HEK293 (cell line): ENCODE measurements at regions not wholly inside any gene's neighbourhood (a gene's known extent, or its start where the extent isn't known, plus 50 kb on each side); places are given as distances from the start of the nearest gene placed in this dataset.

Experiments
- CTCF ChIA-PET: fragments of 350-600 bp; formaldehyde crosslinking; extraction: SDS; loops from one replicate; lab custom pipeline; 2021; ENCODE audit warnings: antibody characterized with exemption; lab: Yijun Ruan, JAX
- POLR2A ChIA-PET: fragments of 300-600 bp; formaldehyde crosslinking; extraction: SDS; loops from one replicate; lab custom pipeline; 2020; ENCODE audit warnings: antibody characterized with exemption, inconsistent platforms; lab: Yijun Ruan, JAX
- H3K27ac ChIP-seq: fragments of 200-500 bp; sonication (Bioruptor generic); 2 replicates; pipeline ENCODE4 v1.5.1; 2014; ENCODE audit warnings: low read depth, low read length, control low read depth, inconsistent platforms; ENCODE audit errors: extremely low read depth
- H3K36me3 ChIP-seq, 2 experiments: fragments of 200-500 bp in 1 of 2; sonication (Bioruptor generic) in 1 of 2; 1 replicate in 1 of 2; 2 replicates in 1 of 2; pipeline ENCODE4 v1.5.1; 2014 to 2017; ENCODE audit warnings: inconsistent platforms in 2 of 2, low read length in 2 of 2; ENCODE audit not compliant: control insufficient read depth in 2 of 2, insufficient read depth in 1 of 2
- H3K4me1 ChIP-seq: fragments of 200-500 bp; sonication (Bioruptor generic); 2 replicates; pipeline ENCODE4 v1.5.1; 2014; ENCODE audit warnings: mild to moderate bottlenecking, low read length, inconsistent platforms; ENCODE audit not compliant: control insufficient read depth, insufficient read depth
- H3K4me3 ChIP-seq: 2 replicates; pipeline ENCODE4 v1.5.1; 2011; ENCODE audit warnings: low read depth, mild to moderate bottlenecking, control low read depth, low read length, moderate library complexity
- H3K9me3 ChIP-seq: fragments of 200-500 bp; sonication (Bioruptor generic); 2 replicates; pipeline ENCODE4 v1.5.1; 2014; ENCODE audit warnings: low read depth, low read length, inconsistent platforms; ENCODE audit not compliant: control insufficient read depth, insufficient read depth
- GFI1B ChIP-seq: fragments of 450-650 bp; formaldehyde crosslinking; IDR thresholded peaks from 2 replicates; pipeline ENCODE4 v1.5.1; 2016; ENCODE audit warnings: missing biosample characterization, missing genetic modification characterization
- TCF7L2 ChIP-seq: IDR thresholded peaks from 2 replicates; pipeline ENCODE4 v1.6.1; 2011; ENCODE audit warnings: low read depth, mild to moderate bottlenecking, inconsistent platforms, low read length, moderate library complexity, borderline replicate concordance
- ZNF138 ChIP-seq: fragments of 450-650 bp; formaldehyde crosslinking; IDR thresholded peaks from 2 replicates; pipeline ENCODE4 v1.5.1; 2016; ENCODE audit warnings: missing biosample characterization, missing genetic modification characterization, borderline replicate concordance
- ZNF140 ChIP-seq: fragments of 450-650 bp; formaldehyde crosslinking; IDR thresholded peaks from 2 replicates; pipeline ENCODE4 v1.5.1; 2016; ENCODE audit warnings: missing biosample characterization, missing genetic modification characterization
- ZNF175 ChIP-seq: fragments of 450-650 bp; formaldehyde crosslinking; IDR thresholded peaks from 2 replicates; pipeline ENCODE4 v1.5.1; 2016; ENCODE audit warnings: missing biosample characterization, missing genetic modification characterization
- ZNF23 ChIP-seq: fragments of 450-650 bp; formaldehyde crosslinking; IDR thresholded peaks from 2 replicates; pipeline ENCODE4 v1.5.1; 2016; ENCODE audit warnings: missing biosample characterization, missing genetic modification characterization, borderline replicate concordance
- ZNF394 ChIP-seq: fragments of 450-650 bp; formaldehyde crosslinking; IDR thresholded peaks from 2 replicates; pipeline ENCODE4 v1.5.1; 2016; ENCODE audit warnings: missing biosample characterization, missing genetic modification characterization, mild to moderate bottlenecking, moderate library complexity, borderline replicate concordance
- ZNF404 ChIP-seq: fragments of 450-650 bp; formaldehyde crosslinking; IDR thresholded peaks from 2 replicates; pipeline ENCODE4 v1.5.1; 2017; ENCODE audit warnings: missing biosample characterization, missing genetic modification characterization
- ZNF549 ChIP-seq: fragments of 450-650 bp; IDR thresholded peaks from 2 replicates; pipeline ENCODE4 v1.5.1; 2018; ENCODE audit warnings: missing biosample characterization, missing genetic modification characterization, mild to moderate bottlenecking, inconsistent platforms, moderate library complexity
- ZNF558 ChIP-seq: fragments of 450-650 bp; formaldehyde crosslinking; IDR thresholded peaks from 2 replicates; pipeline ENCODE4 v1.5.1; 2016; ENCODE audit warnings: missing biosample characterization, missing genetic modification characterization
- ZNF571 ChIP-seq: fragments of 450-650 bp; formaldehyde crosslinking; IDR thresholded peaks from 2 replicates; pipeline ENCODE4 v1.5.0; 2017; ENCODE audit warnings: missing biosample characterization, missing genetic modification characterization
- ZNF596 ChIP-seq: fragments of 450-650 bp; IDR thresholded peaks from 2 replicates; pipeline ENCODE4 v1.5.0; 2018; ENCODE audit warnings: missing biosample characterization, mild to moderate bottlenecking, missing genetic modification characterization, moderate library complexity
- ZNF623 ChIP-seq: fragments of 450-650 bp; formaldehyde crosslinking; IDR thresholded peaks from 2 replicates; pipeline ENCODE4 v1.5.1; 2016; ENCODE audit warnings: missing biosample characterization, missing genetic modification characterization
- ZNF658 ChIP-seq: fragments of 450-650 bp; formaldehyde crosslinking; IDR thresholded peaks from 2 replicates; pipeline ENCODE4; 2016; ENCODE audit warnings: missing biosample characterization, missing genetic modification characterization
- ZNF701 ChIP-seq: fragments of 450-650 bp; formaldehyde crosslinking; IDR thresholded peaks from 2 replicates; pipeline ENCODE4 v1.5.1; 2016; ENCODE audit warnings: missing biosample characterization, missing genetic modification characterization
- ZNF843 ChIP-seq: fragments of 450-650 bp; formaldehyde crosslinking; IDR thresholded peaks from 2 replicates; pipeline ENCODE4 v1.5.1; 2016; ENCODE audit warnings: missing biosample characterization, missing genetic modification characterization
- TF ChIP-seq, protein P1 (sequence below): fragments of 450-650 bp; formaldehyde crosslinking; IDR thresholded peaks from 2 replicates; pipeline ENCODE4 v1.5.1; 2016; ENCODE audit warnings: missing biosample characterization, missing genetic modification characterization
- TF ChIP-seq, protein P2 (sequence below): fragments of 450-650 bp; formaldehyde crosslinking; conservative IDR thresholded peaks from 2 replicates; pipeline ENCODE4 v1.5.1; 2016; ENCODE audit warnings: low read depth, missing biosample characterization, missing genetic modification characterization
- TF ChIP-seq, protein P3 (sequence below): fragments of 450-650 bp; formaldehyde crosslinking; IDR thresholded peaks from 2 replicates; pipeline ENCODE4 v1.5.1; 2016; ENCODE audit warnings: missing biosample characterization, missing genetic modification characterization, low read depth

DNA sequence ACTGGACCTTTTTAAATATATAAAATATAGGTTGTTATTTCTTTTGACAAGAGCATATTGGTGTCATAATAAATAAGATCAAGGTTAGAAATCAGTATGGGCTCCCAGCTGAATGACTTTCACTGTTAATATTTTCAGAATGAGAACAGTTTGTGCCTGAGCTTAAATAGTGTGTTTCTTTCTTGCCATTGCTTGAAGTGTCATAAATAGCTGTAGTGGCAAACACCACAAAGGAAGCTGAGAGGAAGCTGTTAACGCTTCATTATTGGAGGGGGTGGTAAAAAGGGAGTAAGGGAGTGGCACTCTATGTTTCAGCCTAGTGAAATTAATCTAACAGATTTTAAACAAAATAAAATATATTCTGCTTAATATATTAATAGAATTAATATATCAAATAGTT is 1089.8 kb upstream of the NCAM2 start:
- Histone ChIP-seq H3K9me3 (no peaks in the 10 kb centered on the region; the same call in 1 of the 2 replicates), H3K4me3 (no peak overlapping the region), H3K4me1 (no peaks in the 10 kb centered on the region), H3K36me3 (no peaks in the 10 kb centered on the region), H3K27ac (no peak overlapping the region)
- ChIA-PET POLR2A (no interaction called here), CTCF (no interaction called here)
- no peak for TF ChIP-seq TCF7L2
- TF ChIP-seq ZNF138 (tag by site-specific recombination), result no peak
- TF ChIP-seq, protein P1, sequence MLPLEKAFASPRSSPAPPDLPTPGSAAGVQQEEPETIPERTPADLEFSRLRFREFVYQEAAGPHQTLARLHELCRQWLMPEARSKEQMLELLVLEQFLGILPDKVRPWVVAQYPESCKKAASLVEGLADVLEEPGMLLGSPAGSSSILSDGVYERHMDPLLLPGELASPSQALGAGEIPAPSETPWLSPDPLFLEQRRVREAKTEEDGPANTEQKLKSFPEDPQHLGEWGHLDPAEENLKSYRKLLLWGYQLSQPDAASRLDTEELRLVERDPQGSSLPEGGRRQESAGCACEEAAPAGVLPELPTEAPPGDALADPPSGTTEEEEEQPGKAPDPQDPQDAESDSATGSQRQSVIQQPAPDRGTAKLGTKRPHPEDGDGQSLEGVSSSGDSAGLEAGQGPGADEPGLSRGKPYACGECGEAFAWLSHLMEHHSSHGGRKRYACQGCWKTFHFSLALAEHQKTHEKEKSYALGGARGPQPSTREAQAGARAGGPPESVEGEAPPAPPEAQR (tag by site-specific recombination), result no peak
- no peak for TF ChIP-seq ZNF843 (tag by site-specific recombination)
- TF ChIP-seq ZNF558, result no peak
- no peak for TF ChIP-seq GFI1B (tag by site-specific recombination)
- TF ChIP-seq ZNF701, result no peak
- TF ChIP-seq ZNF549, result no peak
- TF ChIP-seq ZNF404 (tag by site-specific recombination), result no peak
- TF ChIP-seq ZNF571 (tag by site-specific recombination), result no peak

DNA sequence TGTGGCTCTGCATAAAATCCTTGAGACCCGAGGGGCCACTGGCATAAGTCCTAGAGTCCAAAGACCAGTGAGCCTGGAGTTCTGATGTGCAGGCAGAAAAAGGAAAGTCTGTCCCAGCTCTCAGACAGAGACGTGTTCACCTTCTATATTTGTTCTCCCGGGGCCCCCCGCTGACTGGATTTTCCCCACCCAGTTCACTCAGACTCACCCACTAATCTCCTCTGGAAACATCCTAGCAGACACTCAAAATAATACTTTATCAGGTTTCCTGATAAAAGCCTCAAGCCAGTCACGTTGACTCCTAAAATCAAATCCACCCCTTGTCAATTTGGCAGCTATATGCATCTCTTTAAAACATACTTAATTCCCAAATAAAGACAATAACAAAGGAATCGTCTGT is 1084.2 kb upstream of the NCAM2 start:
- no peaks in the 10 kb centered on the region for H3K9me3 ChIP-seq
- CTCF ChIA-PET, result no interaction called here
- POLR2A ChIA-PET, result no interaction called here
- no peaks in the 10 kb centered on the region for H3K4me1 ChIP-seq
- no peak for TF ChIP-seq ZNF23 (tag by site-specific recombination)
- no peak for TF ChIP-seq ZNF623 (tag by site-specific recombination)
- TF ChIP-seq ZNF658 (tag by site-specific recombination), result no peak
- no peak for TF ChIP-seq ZNF140
- TF ChIP-seq, protein P2, sequence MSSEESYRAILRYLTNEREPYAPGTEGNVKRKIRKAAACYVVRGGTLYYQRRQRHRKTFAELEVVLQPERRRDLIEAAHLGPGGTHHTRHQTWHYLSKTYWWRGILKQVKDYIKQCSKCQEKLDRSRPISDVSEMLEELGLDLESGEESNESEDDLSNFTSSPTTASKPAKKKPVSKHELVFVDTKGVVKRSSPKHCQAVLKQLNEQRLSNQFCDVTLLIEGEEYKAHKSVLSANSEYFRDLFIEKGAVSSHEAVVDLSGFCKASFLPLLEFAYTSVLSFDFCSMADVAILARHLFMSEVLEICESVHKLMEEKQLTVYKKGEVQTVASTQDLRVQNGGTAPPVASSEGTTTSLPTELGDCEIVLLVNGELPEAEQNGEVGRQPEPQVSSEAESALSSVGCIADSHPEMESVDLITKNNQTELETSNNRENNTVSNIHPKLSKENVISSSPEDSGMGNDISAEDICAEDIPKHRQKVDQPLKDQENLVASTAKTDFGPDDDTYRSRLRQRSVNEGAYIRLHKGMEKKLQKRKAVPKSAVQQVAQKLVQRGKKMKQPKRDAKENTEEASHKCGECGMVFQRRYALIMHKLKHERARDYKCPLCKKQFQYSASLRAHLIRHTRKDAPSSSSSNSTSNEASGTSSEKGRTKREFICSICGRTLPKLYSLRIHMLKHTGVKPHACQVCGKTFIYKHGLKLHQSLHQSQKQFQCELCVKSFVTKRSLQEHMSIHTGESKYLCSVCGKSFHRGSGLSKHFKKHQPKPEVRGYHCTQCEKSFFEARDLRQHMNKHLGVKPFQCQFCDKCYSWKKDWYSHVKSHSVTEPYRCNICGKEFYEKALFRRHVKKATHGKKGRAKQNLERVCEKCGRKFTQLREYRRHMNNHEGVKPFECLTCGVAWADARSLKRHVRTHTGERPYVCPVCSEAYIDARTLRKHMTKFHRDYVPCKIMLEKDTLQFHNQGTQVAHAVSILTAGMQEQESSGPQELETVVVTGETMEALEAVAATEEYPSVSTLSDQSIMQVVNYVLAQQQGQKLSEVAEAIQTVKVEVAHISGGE (tag by site-specific recombination), result no peak
- TF ChIP-seq ZNF596 (tag by site-specific recombination), result no peak
- no peak for TF ChIP-seq ZNF394
- TF ChIP-seq ZNF175 (tag by site-specific recombination), result no peak
- TF ChIP-seq, protein P3, sequence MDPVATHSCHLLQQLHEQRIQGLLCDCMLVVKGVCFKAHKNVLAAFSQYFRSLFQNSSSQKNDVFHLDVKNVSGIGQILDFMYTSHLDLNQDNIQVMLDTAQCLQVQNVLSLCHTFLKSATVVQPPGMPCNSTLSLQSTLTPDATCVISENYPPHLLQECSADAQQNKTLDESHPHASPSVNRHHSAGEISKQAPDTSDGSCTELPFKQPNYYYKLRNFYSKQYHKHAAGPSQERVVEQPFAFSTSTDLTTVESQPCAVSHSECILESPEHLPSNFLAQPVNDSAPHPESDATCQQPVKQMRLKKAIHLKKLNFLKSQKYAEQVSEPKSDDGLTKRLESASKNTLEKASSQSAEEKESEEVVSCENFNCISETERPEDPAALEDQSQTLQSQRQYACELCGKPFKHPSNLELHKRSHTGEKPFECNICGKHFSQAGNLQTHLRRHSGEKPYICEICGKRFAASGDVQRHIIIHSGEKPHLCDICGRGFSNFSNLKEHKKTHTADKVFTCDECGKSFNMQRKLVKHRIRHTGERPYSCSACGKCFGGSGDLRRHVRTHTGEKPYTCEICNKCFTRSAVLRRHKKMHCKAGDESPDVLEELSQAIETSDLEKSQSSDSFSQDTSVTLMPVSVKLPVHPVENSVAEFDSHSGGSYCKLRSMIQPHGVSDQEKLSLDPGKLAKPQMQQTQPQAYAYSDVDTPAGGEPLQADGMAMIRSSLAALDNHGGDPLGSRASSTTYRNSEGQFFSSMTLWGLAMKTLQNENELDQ (tag by site-specific recombination), result no peak
- H3K27ac ChIP-seq, result no peak overlapping the region
- H3K36me3 ChIP-seq, result no peaks in the 10 kb centered on the region
- H3K4me3 ChIP-seq, result no peak overlapping the region
